NCI-H146 treated with DMSO at 0.1 percent for 48 hours (cell line): ENCODE measurements at regions not wholly inside any gene's neighbourhood (a gene's known extent, or its start where the extent isn't known, plus 50 kb on each side); places are given as distances from the start of the nearest gene placed in this dataset.

ENCODE experiments used
- DNase-seq: peaks from one replicate; lab custom pipeline; 2025; ENCODE audit not compliant: unreplicated experiment; lab: John Stamatoyannopoulos, UW

GRCh38 chr14:97695456-97695981 lies 898.3 kb downstream of the VRK1 start:
- no peak for DNase-seq

DNA sequence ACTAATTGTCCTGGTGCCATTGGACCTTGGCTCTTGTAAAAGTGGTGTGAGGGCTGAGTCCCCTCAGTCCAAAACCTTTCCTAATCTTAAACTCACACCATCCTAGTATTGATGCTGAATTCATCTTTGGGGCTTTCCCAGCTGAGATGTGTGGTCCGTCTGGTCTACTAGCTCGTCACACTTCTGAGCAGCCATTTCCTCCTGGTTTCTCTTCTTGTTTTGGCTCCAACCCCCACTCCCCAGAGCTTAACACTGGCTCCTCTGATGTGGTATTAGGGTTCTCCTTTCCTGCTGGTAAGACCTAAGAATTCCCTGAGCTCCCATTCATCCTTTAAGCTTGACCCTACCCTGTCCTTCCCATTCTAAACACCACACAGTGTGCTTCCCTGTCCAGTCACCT lies 900.6 kb downstream of the VRK1 start:
- no peak for DNase-seq

DNA sequence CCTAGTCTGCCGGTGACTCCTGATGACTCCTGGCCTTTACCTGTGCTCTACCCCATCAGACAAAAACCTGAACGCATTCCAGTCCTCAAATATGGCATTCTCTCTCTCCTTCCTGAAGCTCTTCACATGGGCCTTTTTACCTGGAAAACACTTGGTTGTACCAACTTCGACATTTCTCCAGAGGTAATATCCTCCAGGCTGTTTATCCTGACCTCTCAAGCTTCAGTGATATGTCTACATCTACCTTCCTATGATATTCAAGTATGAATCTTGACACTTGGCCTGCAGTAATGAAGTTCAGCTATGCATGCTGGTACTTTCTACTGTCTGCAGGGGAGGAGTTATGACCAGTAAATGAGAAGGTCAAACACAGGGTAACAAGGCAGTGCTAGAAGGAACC lies 901.8 kb downstream of the VRK1 start:
- no peak for DNase-seq

DNA sequence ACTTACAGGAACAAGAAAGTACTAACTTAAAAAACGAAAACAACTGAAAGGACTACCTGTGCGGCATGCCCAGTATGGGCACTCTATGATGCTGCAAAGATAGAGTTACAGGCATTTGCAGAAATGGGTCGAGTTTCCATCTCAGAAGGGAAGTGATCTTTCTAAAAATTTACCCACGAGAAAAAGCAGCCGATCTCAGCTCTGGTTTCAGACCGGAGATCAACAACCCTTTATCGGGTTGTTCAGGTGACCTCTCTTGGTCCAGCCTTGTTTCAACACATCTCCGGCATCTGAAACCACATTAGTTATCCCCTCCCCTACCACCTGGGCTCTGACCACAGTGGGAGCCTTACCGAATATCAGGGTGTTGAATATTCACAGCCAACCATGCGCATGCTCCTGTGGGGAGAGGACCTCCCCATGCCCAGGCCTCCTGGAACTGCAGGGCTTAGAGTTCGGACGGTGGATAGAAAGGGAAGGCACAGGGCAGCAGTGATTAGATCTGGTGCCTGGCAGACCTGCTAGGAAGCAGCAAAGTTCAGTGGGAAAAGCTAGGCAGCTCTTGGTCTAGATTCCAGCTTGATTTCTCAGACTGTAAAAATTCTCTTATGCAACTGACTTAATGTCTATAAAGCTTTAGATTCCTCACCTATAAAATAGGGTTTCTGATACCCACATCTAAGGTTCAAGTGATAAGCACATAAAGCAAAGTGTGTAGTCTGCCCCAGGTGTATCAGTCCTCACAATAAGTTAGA lies 906.0 kb downstream of the VRK1 start:
- no peak for DNase-seq

- DNase-seq, result no peak
Measured at GRCh38 chr14:97704316-97704885, 907.2 kb downstream of the VRK1 start.

DNA sequence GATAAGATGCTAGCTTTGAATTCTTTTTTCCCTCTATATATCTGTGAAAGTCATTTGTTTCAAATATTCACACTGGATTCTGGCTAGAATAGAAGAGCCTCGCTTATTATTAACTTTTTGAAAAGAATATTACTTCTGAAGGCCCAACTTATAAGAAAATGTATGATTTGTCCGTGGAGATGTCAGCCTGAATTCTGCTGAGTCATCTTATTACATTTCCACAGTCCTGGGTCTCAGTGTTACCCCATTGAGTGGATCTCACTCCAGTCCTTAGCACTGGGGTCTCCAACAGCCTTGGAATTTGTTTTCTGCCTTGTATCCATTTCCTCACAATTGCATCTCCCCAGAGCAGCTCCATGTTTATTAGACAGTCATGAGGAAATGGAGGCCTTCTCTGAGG lies 907.9 kb downstream of the VRK1 start:
- no peak for DNase-seq

DNA sequence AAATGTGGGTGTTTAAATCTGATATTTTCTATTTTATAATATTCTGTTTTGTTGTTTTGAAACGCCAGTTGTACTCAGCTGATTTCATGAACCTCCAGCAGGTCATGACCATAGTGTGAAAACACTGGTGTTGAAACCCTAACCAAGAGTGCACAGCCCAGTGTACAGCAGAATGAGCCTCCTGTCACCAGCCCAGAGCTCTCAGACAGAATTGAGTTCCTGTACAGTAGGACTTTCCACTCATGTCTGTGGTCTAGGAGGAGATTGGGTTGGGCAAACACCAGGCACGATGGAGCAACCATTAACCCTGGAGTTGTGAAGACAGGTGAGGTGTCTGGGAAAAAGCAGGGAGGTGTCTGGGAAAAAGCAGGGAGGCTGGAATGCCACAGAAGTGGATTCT lies 908.8 kb downstream of the VRK1 start:
- no peak for DNase-seq

DNA sequence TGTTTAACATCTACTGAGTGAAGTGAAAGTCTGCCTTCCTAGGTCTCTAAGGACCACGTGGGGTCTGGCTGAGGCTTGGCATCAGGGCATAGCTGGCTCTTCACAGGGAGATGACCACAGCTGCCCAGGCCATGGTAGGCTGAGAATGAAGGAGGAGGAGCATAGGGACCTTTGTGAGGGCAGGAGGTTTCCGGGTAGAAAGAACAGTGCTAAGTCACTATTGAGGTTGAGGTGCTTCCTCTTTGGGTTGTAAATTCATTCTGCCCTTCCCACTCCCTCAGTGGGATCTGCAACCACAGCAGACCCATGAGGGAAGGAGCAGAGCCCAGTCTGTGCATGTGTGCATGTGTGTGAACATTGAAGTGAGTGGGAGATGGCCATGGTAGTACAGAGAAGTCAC lies 909.6 kb downstream of the VRK1 start:
- no peak for DNase-seq

DNA sequence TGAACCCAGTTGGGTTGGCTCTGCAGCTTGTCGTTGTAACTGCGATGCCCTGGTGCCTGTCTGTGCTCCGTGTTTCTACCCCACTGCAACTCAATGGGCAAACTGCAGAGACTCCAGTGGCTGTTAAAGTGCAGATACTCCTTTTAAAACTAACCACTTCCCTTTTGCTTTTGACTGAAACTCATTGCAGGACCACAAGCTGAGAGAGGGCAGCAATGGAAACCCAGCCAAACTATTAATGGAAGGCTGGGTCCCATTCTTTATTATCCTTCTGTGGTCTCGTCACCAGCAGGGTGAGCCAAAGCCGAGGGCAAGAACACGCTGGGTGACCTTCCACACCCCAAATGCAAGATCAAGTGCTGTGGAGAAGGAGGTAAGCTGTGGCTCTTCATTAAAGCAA lies 910.4 kb downstream of the VRK1 start:
- DNase-seq, result no peak

- DNase-seq, result no peak
Measured at GRCh38 chr14:97709552-97709951, 912.4 kb downstream of the VRK1 start.

DNA sequence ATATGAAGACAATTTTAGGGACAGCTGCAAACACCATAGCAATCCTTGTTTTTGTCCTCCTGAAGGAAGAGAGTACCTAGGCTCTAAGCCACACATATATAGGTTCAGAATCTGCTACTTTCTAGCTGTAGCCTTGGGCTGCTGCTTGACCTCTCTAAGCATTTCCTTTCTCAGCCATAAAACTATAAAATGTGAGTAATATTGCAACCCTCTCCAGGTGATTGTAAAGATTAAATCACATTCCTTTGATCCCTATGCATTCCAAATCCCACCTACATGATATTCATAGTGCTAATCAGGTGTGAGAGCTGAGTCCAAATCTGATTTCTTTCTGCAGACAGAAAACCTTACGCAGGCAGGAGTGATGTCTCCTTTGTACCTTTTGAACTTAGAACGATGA lies 913.5 kb downstream of the VRK1 start:
- DNase-seq, result no peak

GRCh38 chr14:97712471-97712870 lies 915.3 kb downstream of the VRK1 start:
- no peak for DNase-seq

DNA sequence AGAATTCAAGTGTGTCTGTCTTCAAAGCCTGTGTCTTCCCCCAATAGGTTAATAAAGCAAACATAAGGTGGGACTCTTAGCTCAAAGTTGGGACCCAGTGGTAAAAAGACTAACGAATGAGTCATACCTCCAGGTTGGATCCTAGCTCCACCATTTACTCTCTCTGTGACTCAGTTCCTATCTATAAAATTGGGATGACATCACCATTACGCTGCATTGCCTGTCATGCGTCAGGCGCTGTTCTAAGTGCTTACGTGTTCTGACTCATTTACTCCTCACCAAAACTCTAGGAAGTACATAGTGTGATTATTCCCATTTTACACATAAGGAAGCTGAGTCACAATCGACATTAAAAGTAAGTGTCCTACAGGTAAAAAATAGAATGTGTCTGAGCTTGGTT lies 915.8 kb downstream of the VRK1 start:
- DNase-seq, result no peak

GRCh38 chr14:97718886-97719442 lies 921.8 kb downstream of the VRK1 start:
- no peak for DNase-seq

GRCh38 chr14:97719931-97720330 lies 922.7 kb downstream of the VRK1 start:
- DNase-seq, result no peak

- DNase-seq, result no peak
Measured at GRCh38 chr14:97723351-97723750, 926.2 kb downstream of the VRK1 start.

DNA sequence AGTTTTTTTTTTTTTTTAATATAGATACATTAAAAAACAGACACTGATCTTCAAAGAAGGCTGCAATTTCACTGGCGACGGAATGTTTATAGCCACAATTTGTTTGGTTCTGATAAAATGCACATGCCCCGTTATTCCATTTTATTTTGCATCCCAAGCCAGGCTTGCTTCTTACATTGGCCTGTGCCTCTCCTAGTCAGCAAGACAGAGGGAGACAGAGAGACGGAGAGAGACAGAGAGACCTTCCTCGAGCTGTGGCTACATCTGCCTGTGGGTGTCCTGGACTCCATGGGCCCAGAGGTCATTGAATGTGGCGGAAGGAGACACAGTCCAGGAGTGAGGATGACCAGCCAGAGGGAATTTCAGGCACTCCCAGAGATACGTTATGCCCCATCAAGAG lies 926.6 kb downstream of the VRK1 start:
- DNase-seq, result no peak

- no peak for DNase-seq
Measured at GRCh38 chr14:97724265-97724731, 927.1 kb downstream of the VRK1 start.

DNA sequence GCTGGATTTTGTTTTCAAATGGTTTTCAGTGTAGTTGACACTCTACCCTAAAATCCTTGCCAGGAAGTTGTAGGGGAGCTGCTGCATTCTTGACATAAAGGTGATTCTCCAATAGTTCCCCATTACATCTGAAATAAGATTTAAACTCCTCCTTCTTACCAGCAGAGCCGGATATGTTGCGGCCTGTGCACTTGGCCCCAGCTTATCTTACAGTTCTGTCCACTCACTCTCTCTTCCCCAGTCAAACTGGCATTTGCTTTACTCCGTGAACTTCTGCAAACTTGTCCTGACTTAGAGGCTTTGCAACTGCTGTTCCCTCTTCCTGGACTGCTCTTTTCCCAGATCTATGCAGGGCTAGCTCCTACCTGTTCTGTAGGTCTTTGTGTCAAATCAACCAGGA lies 929.5 kb downstream of the VRK1 start:
- no peak for DNase-seq

- DNase-seq, result no peak
Measured at GRCh38 chr14:97730706-97731105, 933.5 kb downstream of the VRK1 start.

DNA sequence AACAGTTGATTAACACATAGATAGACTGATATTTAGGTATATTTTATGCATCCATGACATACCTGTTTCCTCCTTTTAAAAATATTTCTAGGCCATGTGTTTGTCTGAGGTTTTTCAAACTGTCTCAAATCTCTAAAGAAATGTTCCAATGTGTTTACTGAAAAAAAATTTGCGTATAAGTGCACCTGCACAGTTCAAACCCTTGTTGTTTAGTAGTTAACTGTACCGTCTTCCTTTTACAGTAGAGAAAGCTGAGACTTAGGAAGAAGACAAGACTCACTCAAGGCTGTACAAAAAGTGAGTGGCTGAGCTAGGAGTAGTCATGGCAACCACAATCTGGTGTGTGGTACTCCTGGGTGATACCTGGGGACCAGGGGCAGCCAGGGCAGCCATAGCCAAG lies 934.6 kb downstream of the VRK1 start:
- DNase-seq, result no peak

- DNase-seq, result no peak
Measured at GRCh38 chr14:97747316-97747715, 950.1 kb downstream of the VRK1 start.
